OCI-LY7 (cell line): ENCODE measurements at regions not wholly inside any gene's neighbourhood (a gene's known extent, or its start where the extent isn't known, plus 50 kb on each side); places are given as distances from the start of the nearest gene placed in this dataset.

Experiments
- CTCF ChIP-seq: fragments of 200-600 bp; sonication (generic); conservative IDR thresholded peaks from 2 replicates; pipeline ENCODE4 v1.5.1; 2014; ENCODE audit warnings: mild to moderate bottlenecking, antibody characterized with exemption, low read length, moderate library complexity, mixed read lengths
- EZH2phosphoT487 ChIP-seq: fragments of 200-600 bp; sonication (generic); IDR thresholded peaks from 2 replicates; pipeline ENCODE4 v1.6.1; 2018; ENCODE audit warnings: low read depth, borderline replicate concordance, mild to moderate bottlenecking, mixed run types, antibody characterized with exemption, low read length, moderate library complexity, mixed read lengths

DNA sequence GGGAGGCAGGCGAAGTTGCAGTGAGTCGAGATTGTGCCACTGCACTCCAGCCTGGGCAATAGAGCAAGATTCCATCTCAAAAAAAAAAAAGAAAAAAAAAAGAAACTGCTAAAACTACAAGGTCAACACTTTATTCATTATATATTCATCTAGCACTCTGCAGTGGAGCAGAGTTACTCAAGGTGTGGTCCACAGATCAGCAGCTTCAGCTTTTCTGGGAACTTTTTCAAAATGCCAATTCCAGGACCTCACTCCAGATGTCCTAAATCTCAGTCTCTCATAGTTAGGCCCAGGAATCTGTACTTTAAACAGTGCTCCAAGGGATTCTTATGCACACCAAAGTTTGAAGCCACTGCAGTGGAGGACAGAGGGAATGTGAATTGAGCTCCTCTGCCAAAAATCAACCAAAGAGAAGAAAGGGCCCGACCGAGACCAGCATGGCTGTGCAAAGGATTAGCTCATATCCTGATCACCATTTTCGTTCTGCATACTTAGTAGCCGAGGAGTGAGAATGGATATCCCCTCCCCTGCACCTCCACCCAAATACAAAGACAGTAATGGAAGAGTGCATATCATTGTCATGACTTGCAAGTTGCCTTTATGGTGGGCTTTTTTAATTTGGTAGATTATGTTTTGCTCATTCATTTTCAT, 201.9 kb downstream of the MEX3B start:
- TF ChIP-seq CTCF (no peak), EZH2phosphoT487 (no peak)
